RCC 7860 (cell line): ENCODE measurements at regions not wholly inside any gene's neighbourhood (a gene's known extent, or its start where the extent isn't known, plus 50 kb on each side); places are given as distances from the start of the nearest gene placed in this dataset.

Experiments
- DNase-seq: peaks from one replicate; pipeline ENCODE4 v3.0.0-alpha.2; 2015; ENCODE audit warnings: low spot score
- FAIRE-seq: peaks from 2 replicates; lab custom pipeline; 2012; peaks lifted over from hg19 to GRCh38; lab: Jason Lieb, UNC

DNA sequence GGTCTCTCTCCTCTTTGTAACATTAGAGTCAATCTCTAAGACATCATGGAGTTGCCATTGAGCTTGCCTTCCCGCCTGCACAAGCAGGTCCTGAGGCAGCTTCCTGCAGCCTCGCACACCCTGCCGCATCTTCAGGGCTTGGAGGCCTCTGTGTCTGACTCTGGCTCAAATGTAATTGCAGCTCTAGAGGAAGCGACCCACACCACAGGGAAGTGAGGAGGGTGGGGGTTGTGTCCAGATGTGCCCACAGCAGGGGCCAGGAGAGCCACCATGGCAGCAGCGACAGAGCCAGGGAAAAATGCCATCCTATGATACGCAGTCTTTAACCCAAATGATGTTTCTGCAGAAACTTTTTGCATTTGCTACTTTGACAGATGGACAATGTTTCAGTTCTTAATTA lies 216.0 kb upstream of the ZNF32 start:
- FAIRE-seq = no peak
- no peak for DNase-seq

DNA sequence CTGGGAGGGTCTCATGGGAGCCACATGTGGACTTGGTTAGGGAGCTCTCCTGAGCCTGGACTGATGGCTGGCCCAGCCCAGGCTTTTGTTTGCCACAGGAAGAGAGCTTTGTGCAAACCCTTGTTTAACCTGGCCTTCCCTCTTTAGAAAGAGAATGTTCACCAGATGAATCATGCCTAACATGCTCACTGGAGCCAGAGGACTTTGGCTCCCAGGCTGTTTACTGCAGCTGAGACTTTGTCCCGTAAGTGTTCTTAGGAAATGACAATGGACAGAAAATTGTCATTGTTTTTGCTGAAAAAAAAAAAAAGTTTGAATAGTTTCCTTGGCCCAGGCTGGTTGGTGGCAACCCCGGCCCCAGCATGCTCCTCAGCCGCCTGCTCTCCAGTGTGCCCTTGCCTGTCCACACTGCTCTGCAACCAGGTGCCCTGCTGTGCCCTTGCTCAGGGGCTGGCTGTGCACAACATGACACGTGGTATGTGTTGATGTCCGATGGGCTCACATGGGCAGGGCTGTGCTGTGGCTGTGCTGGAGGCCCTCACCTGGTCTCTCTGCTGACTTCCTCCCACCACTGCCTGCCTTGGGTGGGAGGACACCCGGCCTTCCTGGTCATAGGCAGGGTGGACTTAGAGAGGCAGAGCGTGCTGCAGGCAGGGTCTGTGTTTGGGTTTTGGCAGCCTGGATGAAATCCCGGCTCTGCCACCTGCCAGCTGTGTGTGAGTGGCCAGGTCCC lies 215.3 kb upstream of the ZNF32 start:
- peak; percentile 93 for FAIRE-seq
- DNase-seq = peak; percentile 89

DNA sequence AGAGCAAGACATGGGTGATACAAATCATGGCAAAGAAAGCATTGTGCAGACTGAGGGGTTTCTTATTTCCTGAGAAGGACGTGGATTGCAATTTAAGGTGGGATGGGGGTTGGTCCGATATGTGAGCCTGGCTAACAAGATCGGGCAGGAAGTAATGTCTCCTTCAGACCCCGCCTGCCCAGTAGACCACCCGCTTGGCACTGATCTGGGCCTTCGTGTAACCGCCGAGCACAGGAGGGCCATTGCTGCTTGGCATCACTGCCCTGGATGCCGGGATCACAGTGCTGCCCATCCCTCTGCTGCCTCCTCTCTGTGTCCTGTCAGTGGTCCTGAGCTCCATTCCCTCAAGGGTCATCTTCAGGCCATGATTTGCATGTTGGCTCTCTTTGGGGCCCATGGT lies 214.6 kb upstream of the ZNF32 start:
- DNase-seq = no peak
- no peak for FAIRE-seq

DNA sequence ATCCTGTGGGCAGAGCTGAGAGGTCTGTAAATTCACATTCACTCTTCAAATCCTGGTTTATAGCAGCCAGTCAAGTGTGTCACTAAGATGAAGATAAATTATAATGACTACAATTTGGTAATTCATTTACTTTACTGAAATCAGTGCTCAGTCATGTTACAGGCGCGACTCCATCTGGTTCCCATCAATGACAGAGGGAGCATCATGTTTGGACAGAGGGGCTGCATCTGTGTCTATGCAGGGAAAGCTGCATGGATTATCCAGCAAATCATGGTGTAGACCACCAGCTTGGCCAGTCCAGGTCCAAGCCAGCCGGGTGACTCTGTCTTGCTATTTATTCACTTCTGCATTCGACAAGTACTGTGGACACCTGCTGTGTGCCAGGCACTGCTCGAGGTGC lies 214.1 kb upstream of the ZNF32 start:
- FAIRE-seq = no peak

DNA sequence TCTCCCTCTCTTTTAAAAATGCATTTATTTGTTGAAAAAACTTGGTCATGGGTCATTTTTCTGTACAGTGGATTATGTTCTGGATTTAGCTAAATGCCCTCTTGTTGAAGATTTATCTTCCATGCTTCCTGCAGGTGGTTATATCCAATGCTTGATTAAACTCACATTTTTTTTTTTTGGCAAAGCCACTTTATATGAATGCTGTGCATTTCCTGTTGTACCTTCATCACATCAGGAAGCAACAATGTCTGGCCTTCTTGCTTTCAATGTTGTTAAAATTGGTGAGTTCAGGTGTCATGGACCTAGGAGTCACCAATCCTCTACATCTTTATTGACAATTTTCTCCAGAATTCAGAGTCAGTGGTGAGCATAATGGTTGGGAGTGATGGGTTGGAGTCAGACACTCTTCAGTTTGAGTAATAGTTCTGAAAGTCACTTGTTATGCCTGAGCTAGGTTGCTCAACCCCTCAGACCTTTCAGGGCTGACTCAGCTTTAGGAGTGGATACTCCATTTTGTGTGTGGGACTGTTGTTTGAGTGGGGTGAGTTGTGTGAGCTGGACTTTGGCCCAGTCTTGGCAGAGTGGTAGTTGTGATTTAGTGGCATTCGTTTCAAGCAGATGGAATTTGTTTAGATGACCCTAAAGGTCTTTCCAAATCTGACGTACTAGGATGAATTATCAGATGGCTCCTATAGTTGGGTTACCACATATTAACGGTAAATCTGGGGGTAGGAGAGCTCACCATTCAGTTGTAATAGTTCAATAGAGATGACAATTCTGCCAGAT lies 213.5 kb upstream of the ZNF32 start:
- FAIRE-seq = peak; percentile 99
- DNase-seq = peak; percentile 99

More for the DNA sequence above, 214.1 kb upstream of the ZNF32 start:
- DNase-seq = no peak

DNA sequence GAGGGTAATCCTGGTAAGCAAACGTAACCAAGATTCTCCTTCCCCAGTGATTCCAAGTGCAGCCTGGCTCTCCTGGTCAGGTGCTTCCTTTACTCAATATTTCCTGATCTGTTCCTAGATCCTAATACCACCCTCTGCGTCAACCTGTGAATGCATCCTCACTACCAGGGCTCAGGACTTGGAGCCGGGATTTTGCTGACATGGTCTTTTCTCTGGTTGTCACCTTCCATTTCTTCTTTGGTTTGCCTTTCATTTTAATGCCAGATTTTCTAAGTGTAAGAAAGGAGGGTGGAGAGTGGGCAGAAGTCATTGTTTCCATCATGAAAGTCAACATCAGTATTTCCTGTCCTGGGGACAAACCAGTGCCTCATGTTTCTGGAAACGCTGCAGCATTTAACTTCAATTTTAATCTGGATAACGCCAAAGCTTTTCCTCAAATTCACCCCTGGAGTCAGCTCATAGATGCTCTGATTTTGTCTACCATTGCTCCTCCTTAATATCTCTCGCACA lies 210.4 kb upstream of the ZNF32 start:
- DNase-seq = no peak
- no peak for FAIRE-seq

DNA sequence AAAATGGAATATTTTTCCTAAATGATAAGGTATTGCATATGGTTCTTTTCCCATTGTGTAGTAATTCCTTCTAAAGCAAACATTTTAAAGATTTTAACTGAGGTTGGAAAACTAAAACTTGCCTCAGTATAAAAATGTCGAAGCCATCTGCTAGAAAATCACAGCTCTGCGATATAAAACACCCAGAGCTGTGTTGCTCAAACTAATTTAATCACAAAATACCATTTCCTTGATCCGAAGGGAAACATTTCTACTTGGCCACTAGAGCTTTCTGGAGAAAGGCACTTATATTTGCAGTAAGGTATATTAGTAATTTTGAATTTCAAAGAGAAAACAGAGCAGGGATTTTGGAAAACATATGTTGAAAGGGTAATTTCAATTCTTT lies 209.2 kb upstream of the ZNF32 start:
- FAIRE-seq (no peak), DNase-seq (no peak)

DNA sequence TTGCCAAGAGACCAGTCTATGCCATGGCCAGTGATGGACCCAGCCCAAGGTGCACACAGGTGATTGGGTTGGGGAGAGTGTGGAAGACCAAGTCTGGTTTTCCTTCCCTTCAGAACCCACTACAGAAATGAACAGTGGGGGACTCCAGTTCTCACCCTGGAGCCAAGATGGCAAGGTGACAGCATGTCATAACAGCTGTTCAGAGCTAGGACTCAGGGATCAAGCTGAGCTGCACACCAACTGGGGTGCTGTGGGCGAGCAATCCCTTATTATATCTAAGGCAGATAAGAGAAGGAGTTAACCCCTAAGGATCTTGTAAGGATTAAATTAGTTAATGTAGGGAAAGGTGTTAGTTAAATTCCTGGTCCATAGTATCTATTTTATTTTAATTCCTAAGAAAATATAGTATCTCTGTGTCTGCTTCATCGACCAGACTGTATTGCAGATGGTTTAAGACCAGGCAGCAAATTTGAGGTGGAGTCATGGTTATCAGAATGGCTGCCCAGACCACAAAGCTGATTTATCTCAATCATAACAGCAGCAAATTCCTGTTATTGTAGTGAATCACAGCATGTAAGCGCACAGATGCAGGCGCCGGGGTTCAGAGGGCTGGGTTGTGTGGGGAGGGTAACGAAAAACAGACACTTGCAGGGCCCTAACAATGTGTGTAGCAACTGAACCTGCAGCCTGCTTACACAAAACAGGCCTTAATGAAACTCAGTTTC lies 208.7 kb upstream of the ZNF32 start:
- FAIRE-seq (peak; percentile 89), DNase-seq (peak; percentile 87)

DNA sequence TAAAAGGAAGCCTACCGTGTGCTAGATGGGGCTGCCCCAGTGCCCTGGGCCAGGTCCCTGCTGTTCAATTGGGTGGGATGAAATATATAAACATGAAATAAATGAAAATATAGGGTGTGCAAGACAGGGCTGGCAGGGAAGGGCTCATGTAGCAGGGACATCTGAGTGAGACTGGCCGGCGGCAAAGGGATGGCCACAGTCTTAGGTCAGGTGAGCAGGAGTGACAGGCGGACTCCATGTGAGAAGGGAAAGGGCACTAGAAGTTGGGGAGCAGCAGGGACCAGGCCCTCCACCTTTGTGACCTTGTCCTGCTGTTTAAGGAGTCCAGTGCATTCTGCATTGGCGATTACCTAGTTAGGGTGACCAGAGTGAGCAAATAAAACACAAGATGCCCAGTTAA lies 207.6 kb upstream of the ZNF32 start:
- no peak for FAIRE-seq
- no peak for DNase-seq

DNA sequence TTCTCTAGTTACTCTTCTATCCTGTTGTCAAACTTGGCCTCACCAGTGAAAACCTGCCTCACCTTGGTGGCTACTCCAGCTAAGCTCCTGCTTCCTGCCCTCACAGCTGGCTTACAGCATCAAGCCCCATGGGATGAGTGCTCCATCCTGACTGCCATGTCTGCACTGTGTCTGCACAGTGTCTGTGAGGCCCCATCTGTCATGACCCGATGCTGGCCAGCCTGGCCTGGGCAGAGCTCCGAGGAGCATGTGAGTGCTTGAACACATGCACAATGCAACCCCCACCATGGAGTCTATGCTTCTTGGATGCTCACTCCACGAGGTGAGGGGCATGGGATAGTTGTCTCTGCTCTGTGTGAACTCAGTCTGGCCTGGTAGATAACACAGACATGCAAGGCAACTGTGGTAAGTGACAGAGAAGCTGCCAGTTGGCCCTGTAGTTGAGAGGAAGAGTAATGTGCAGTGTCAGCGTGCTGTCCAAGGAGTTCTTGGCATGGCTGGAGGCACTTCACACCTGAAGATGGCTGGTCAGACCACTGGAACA lies 207.1 kb upstream of the ZNF32 start:
- FAIRE-seq = no peak
- DNase-seq = no peak

DNA sequence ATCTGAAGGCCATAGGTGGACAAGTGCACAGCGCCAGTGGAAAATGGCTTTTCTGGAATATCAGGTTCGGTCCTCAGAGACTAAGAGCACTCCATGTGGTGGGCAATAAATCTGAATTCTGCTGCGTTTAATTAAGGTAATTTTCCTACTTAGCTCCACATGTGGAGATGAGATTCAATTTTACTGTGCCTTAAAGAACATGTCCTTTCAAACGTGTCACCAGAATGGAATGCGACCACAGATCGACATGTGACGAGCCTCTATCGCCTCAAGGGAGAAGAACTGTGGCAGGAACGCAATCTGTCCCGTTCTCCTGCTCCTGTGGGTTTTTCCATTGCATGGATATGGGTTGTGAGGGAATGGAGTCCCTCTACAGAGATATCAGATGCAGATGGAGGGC lies 205.3 kb upstream of the ZNF32 start:
- DNase-seq = peak; percentile 81
- FAIRE-seq = peak; percentile 86

DNA sequence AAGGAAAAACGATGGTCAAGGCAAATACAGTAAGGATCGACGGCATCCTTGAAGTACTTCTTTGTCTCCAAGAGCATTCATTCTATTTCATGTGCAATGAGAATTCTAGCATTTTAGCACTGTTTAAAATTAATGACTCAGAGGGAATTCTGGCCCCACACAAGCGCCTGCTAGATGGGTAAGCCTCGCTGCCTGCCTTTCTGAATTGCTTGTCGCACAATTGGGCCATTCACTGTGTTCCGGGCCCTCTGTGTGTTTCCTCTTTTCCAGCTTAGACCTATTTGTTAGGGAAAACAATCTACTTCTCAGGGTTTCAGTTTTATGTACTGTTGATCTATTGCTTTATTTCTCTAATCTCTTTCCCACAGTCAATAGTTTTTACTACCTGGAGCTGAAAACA lies 204.7 kb upstream of the ZNF32 start:
- DNase-seq (no peak), FAIRE-seq (no peak)

DNA sequence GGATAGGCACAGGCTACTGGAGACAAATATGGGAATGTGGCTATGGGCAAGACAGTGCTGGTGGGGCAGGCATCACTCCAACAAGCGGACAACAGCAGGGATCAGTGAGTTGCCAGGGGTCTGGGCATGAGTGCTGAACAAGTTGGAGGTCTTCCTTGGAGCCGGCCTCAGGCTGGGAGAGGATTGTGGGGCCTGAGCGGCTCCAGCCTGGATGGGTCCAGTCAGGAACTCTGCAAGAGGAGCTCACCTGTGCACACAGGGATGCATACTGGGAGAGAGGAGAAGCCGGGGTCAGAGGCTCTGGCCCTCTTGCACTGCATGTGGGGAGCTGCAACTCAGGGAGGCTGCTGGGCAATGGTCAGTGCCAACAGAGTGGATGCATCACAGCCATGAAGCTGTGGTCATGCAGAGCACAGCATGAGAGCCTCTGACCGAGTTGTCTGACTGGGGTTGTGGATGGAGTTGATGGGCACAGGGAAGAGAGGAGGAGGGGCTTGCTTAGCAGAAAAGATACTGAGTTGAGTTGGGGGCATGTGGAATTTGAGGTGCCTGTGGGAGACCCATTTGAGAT lies 204.0 kb upstream of the ZNF32 start:
- no peak for DNase-seq
- no peak for FAIRE-seq

DNA sequence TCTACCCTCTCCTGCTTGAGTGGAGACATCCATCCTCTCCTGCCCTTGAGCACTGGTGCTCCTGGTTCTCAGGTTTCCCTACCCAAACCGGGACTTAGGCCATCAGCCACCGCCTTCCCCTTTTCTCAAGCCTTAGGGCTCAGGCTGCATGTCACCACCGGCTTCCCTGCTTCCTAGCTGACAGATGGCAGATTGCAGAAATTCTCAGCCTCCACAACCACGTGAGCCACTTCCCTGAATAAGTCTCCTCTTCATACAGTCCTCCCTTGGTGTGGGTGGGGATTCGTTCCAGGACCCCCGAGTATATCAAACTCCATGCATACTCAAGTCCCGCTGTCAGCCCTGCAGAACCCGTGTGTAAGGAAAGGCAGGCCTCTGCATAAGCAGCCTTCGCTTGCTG lies 203.5 kb upstream of the ZNF32 start:
- FAIRE-seq = no peak
- no peak for DNase-seq

DNA sequence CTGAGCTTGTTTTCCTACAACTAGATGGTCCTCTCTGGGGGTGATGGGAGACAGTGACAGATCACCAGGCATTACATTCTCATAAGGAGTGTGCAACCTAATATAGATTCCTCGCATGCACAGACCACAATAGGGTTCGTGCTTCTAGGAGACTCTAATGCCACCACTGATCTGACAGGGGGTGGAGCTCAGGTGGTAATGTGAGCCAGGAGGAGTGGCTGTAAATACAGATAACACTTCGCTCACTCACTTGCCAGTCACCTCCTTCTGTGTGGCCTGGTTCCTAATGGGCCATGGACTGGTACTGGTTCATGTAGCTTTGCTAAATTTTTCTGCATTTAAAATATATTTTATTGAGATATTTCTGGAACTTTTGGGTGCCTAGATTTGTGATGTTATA lies 202.3 kb upstream of the ZNF32 start:
- no peak for DNase-seq
- FAIRE-seq = no peak

DNA sequence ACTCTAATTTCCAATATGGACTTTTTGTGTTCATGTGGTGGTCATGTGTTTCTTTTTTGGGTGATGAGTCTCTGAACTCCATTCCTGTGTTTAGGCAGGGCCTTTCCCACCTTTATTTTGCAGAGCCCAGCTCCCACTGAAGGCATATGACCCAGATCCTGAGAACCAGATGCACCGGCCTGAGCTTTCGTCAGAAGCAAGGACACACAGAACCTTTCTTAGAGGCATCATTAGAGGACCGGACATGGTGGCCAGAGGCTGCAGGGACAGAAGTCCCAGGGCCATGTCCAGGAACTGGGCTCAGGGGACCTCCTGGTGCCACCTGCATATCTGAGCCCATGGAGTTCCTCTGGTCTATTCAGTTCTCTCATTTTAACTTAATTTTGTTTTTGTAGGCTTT lies 200.9 kb upstream of the ZNF32 start:
- FAIRE-seq (no peak), DNase-seq (no peak)

DNA sequence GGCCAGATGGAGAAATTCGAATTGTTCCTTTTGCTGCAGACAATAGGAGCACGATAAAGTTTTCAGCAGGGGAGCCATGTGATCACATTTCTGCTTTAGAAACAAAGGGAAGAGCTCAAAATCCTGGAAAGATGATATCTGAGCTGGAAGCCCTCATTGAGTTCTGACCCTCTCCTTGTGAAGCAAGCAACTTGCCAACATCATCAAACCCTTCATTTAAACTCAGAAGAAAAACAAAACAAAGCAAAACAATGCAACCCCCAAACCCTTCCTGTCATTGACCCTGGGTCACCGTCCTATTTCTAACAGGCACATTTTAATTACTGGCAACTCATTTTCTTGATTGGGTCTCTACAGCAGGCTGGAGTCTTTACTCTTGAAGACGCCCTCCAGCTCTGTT lies 198.3 kb upstream of the ZNF32 start:
- DNase-seq (no peak), FAIRE-seq (no peak)

DNA sequence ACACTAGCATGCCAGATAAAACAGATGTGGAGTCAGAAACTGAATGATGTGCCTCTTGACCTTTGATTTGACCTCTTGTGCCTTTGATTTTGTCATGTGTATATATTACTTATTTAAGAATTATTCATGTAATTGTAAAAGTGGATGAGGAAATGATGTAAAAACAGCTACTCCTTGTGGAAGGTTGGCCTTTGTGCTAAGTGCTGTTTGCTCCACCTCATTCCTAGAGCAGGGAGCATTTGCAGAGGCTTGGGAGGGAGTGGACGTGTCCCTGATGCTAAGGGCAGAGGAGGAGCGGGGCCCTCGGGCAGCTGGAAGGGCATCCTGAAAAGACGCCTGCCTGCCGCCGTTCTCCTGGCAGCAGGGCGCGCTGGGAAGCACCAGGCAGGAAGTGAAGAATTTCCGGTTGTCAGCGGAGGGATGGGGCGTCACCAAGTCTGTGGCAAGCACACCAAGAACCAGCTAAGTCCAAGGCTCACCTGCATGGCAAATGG lies 197.6 kb upstream of the ZNF32 start:
- DNase-seq (no peak), FAIRE-seq (no peak)

DNA sequence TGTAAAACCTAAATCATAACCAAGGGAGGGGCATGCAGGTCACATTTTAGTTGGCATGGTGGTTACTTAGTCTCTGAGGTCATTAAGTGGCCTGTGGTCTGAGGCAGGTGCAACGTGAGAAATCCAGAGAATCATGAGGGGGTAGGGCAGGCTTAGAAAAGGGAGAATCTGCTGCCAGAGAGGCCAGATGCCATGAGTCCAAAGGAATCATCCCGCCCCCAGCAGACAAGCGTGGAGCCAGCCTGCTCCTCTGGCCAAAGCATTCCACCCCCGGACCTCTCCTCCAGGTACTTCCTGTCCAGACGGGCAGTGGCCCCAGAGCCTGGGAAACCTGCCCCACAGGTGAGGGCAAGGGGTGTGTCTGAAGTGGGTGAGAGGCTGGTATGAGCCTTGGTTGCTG lies 196.4 kb upstream of the ZNF32 start:
- DNase-seq = no peak
- FAIRE-seq = no peak

DNA sequence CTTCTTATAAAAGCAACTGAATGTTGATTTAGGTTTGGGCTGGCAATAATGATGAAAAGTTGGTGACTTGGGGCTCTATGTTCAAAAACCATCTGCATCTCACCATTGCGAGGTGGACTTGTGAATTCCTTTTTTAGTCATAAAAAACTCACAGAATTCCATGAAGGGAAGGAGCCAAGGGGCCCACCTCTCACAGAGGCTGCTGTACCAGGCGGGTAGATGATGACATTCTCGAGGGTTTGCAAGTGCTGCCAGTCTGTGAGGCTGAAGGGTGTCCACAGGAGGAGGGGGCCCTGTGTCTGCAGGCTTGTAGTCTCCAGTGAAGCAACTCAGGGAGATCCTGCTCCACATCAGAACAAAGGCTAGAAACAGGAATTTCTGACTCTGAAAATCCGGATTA lies 195.5 kb upstream of the ZNF32 start:
- no peak for FAIRE-seq
- no peak for DNase-seq
